Nephron progenitor cell (in vitro differentiated cells): ENCODE measurements at regions not wholly inside any gene's neighbourhood (a gene's known extent, or its start where the extent isn't known, plus 50 kb on each side); places are given as distances from the start of the nearest gene placed in this dataset.

Source experiments
- DNase-seq: peaks from one replicate; pipeline ENCODE4 v3.0.0; 2021
- H3K27ac Mint-ChIP-seq: 2 replicates; pipeline ENCODE4 v1.8.0; 2021; ENCODE audit warnings: mild to moderate bottlenecking, moderate library complexity, mixed read lengths
- H3K27me3 Mint-ChIP-seq: 2 replicates; pipeline ENCODE4 v1.8.0; 2021; ENCODE audit warnings: mild to moderate bottlenecking, low read depth, mixed read lengths; ENCODE audit not compliant: poor library complexity
- H3K36me3 Mint-ChIP-seq: 2 replicates; pipeline ENCODE4 v1.8.0; 2021; ENCODE audit warnings: low read depth, mixed read lengths
- H3K4me1 Mint-ChIP-seq: 2 replicates; pipeline ENCODE4 v1.8.0; 2021; ENCODE audit warnings: mixed read lengths
- H3K4me3 Mint-ChIP-seq: 2 replicates; pipeline ENCODE4 v1.8.0; 2021; ENCODE audit warnings: mild to moderate bottlenecking, moderate library complexity, mixed read lengths
- H3K9me3 Mint-ChIP-seq: 2 replicates; pipeline ENCODE4 v1.8.0; 2021; ENCODE audit warnings: mild to moderate bottlenecking, moderate library complexity, mixed read lengths
- TF ChIP-seq, protein P1 (sequence below): fragments of 200-600 bp; sonication (generic); IDR thresholded peaks from 2 replicates; pipeline ENCODE4 v1.5.0; 2021; ENCODE audit warnings: antibody characterized with exemption

GRCh38 chr2:129367107-129367506 lies 612.4 kb upstream of the RAB6C start:
- H3K27ac Mint-ChIP-seq: no peak overlapping the region
- H3K27me3 Mint-ChIP-seq: peaks cover 11% of the 10 kb centered on the region
- H3K4me3 Mint-ChIP-seq: no peak overlapping the region
- no peaks in the 10 kb centered on the region for H3K4me1 Mint-ChIP-seq
- no peak for DNase-seq
- H3K36me3 Mint-ChIP-seq: no peaks in the 10 kb centered on the region
- TF ChIP-seq, protein P1, sequence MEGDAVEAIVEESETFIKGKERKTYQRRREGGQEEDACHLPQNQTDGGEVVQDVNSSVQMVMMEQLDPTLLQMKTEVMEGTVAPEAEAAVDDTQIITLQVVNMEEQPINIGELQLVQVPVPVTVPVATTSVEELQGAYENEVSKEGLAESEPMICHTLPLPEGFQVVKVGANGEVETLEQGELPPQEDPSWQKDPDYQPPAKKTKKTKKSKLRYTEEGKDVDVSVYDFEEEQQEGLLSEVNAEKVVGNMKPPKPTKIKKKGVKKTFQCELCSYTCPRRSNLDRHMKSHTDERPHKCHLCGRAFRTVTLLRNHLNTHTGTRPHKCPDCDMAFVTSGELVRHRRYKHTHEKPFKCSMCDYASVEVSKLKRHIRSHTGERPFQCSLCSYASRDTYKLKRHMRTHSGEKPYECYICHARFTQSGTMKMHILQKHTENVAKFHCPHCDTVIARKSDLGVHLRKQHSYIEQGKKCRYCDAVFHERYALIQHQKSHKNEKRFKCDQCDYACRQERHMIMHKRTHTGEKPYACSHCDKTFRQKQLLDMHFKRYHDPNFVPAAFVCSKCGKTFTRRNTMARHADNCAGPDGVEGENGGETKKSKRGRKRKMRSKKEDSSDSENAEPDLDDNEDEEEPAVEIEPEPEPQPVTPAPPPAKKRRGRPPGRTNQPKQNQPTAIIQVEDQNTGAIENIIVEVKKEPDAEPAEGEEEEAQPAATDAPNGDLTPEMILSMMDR: no peak
- no peaks in the 10 kb centered on the region for H3K9me3 Mint-ChIP-seq

DNA sequence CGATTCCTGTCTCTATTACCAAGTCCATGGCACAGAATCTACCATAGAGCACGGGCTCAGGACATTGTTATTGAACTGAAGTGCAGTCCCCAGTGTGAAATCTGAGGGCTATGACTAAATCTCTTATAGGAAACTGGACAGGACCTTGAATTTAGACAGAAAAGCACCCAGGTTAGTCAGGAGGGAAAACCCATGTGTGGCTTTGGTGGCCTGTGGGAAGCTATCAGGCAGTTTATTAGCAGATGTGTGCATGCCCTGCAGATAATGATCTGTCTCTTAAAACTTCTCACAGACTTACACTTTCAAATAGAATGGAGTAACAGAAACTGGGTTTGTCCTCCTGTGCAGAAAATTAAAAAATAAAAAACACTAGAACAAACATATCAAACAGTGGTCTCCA lies 610.0 kb upstream of the RAB6C start:
- Mint-ChIP-seq H3K4me3 (no peak overlapping the region), H3K9me3 (no peaks in the 10 kb centered on the region), H3K4me1 (no peaks in the 10 kb centered on the region), H3K27me3 (peaks cover 6% of the 10 kb centered on the region), H3K36me3 (no peaks in the 10 kb centered on the region), H3K27ac (no peak overlapping the region)
- TF ChIP-seq, protein P1: no peak
- no peak for DNase-seq

DNA sequence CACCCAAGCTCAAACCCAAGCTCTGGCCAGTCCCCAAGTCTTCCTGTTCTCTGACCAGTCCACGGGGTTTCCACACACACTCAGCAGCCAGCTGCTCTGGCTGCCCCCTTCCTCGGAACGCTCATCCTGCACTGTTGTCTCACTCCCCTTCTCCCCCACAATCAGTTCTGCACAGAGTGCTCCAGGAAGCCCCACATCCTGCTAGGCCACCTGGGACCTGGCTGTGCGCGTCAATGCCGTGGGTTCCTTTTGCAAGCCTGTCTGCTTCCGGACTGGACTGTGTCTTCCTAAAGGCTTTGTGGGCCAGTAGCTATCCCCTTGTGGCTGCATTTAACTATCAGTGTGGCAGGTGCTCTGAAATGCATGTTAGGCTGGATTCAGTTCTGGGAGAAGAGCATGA lies 605.0 kb upstream of the RAB6C start:
- no peak for DNase-seq
- no peaks in the 10 kb centered on the region for H3K36me3 Mint-ChIP-seq
- peaks cover 12% of the 10 kb centered on the region for H3K27me3 Mint-ChIP-seq
- no peak overlapping the region for H3K27ac Mint-ChIP-seq
- no peaks in the 10 kb centered on the region for H3K9me3 Mint-ChIP-seq
- TF ChIP-seq, protein P1: no peak
- H3K4me3 Mint-ChIP-seq: no peak overlapping the region
- H3K4me1 Mint-ChIP-seq: no peaks in the 10 kb centered on the region

GRCh38 chr2:129375632-129376425 lies 603.6 kb upstream of the RAB6C start:
- DNase-seq: no peak
- Mint-ChIP-seq H3K4me3 (no peak overlapping the region), H3K4me1 (no peaks in the 10 kb centered on the region), H3K36me3 (no peaks in the 10 kb centered on the region), H3K27ac (no peak overlapping the region), H3K9me3 (peaks cover 5% of the 10 kb centered on the region), H3K27me3 (peaks cover 13% of the 10 kb centered on the region)
- TF ChIP-seq, protein P1: no peak

GRCh38 chr2:129376426-129377077 lies 602.9 kb upstream of the RAB6C start:
- peaks cover 13% of the 10 kb centered on the region for H3K27me3 Mint-ChIP-seq
- H3K36me3 Mint-ChIP-seq: no peaks in the 10 kb centered on the region
- no peak overlapping the region for H3K27ac Mint-ChIP-seq
- DNase-seq: no peak
- peaks cover 9% of the 10 kb centered on the region for H3K9me3 Mint-ChIP-seq
- H3K4me3 Mint-ChIP-seq: no peak overlapping the region
- H3K4me1 Mint-ChIP-seq: no peaks in the 10 kb centered on the region
- TF ChIP-seq, protein P1: no peak

DNA sequence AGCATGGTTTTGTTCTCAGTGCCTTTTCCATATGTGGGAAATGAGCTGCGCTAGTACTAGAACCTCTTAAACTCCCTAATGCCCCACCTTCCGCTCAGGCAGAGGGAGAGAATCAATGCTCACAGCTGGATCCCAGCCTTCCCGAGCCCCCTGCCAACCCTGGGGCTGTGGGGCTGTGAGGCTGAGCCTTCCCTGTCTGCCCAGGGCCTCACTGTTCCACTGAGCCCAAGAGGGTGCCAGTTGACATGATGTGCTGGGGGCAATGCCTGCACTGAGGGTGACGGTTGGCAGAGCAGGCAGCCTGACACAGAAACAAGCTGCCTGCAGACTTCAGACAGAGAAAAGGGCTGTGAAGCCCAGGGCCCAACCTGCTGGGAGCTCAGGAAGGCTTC lies 602.4 kb upstream of the RAB6C start:
- TF ChIP-seq, protein P1: no peak
- no peak overlapping the region for H3K4me3 Mint-ChIP-seq
- peaks cover 16% of the 10 kb centered on the region for H3K27me3 Mint-ChIP-seq
- peaks cover 13% of the 10 kb centered on the region for H3K9me3 Mint-ChIP-seq
- no peaks in the 10 kb centered on the region for H3K4me1 Mint-ChIP-seq
- no peaks in the 10 kb centered on the region for H3K36me3 Mint-ChIP-seq
- peak overlapping the region; percentile 45 for H3K27ac Mint-ChIP-seq
- DNase-seq: no peak
